NCI-H2029 (cell line): ENCODE measurements at regions not wholly inside any gene's neighbourhood (a gene's known extent, or its start where the extent isn't known, plus 50 kb on each side); places are given as distances from the start of the nearest gene placed in this dataset.

ENCODE experiments used
- DNase-seq: peaks from one replicate; lab custom pipeline; 2025; lab: John Stamatoyannopoulos, UW

GRCh38 chr4:14636563-14636962 is 365.7 kb upstream of the CPEB2 start:
- no peak for DNase-seq

DNA sequence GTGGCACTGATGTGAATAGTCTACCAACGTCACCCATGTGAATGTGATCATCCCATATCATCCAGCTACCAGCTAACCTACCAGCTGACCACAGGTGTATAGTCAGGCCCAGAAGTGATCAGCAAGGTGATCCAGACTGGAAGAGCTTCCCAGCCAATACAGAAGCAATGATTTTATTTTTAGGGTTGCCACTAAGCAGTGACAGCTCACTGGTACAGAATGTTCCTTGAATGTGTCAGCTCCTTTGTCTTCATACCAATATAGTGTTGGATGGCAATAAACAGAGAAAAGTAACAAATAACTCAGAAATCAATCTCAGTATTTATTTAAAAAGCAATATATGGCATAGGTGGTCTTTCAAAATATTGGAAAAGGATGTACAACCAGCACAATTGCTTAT is 361.8 kb upstream of the CPEB2 start:
- DNase-seq, result no peak

DNA sequence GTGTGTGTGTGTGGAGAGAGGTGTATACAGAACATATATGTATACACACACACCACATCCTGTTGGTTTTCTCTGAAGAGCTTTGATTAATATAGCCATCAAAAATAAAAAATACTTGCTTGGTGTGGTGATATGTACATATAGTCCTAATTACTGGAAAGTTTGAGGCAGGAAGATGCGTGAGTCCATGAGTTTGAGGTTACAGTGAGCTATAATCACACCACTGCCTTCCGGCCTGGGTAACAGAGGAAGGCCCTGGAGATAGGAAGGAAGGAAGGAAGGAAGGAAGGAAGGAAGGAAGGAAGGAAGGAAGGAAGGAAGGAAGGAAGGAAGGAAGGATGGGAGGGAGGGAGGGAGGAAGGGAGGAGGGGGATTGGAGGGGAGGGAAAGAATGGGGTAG is 360.4 kb upstream of the CPEB2 start:
- no peak for DNase-seq

- DNase-seq, result no peak
Measured at GRCh38 chr4:14644580-14645282, 357.6 kb upstream of the CPEB2 start.

DNA sequence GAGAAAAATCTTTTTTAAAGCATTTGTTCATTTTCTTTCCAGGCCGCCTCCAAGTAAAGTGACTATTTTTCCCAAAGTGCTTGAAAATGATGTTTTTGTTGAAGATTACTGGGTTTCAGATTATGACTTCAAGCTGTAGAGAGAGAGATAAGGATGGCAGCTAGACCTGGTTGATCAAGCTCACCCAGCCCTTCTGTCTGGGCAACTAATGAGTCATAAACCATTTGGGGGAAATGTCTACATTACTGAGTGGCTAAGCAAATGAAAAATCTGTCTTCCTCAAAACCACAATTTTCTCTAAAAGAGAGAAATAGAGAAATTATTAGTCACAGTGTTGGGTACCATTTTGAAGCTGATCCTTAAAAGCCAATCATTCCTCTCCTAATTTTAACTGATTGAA is 355.4 kb upstream of the CPEB2 start:
- DNase-seq, result no peak

- DNase-seq, result no peak
Measured at GRCh38 chr4:14650127-14650526, 352.2 kb upstream of the CPEB2 start.

- peak; percentile 13 for DNase-seq
Measured at GRCh38 chr4:14652522-14652921, 349.8 kb upstream of the CPEB2 start.

DNA sequence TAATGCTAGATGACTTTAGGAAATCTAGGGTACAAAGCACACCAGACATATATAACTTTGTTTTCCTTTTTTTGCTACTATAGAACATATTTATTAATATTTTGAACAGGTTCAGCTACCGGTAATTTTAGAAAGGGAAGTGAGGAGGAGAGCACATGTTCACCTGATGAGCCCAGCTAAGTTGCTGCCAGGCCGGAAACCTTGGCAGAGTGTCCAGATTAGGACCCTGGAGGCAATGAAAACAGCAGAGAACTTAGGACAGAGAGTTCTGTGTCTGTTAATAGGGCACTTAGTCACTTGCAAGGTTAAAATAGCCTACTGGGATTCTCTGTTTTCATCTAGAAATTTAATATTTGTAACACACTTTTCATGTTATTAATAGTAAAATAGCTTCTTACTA is 348.9 kb upstream of the CPEB2 start:
- DNase-seq, result no peak

- DNase-seq, result no peak
Measured at GRCh38 chr4:14659286-14659685, 343.0 kb upstream of the CPEB2 start.

- peak; percentile 20 for DNase-seq
Measured at GRCh38 chr4:14667624-14668151, 334.6 kb upstream of the CPEB2 start.

GRCh38 chr4:14668296-14668695 is 334.0 kb upstream of the CPEB2 start:
- DNase-seq, result no peak

DNA sequence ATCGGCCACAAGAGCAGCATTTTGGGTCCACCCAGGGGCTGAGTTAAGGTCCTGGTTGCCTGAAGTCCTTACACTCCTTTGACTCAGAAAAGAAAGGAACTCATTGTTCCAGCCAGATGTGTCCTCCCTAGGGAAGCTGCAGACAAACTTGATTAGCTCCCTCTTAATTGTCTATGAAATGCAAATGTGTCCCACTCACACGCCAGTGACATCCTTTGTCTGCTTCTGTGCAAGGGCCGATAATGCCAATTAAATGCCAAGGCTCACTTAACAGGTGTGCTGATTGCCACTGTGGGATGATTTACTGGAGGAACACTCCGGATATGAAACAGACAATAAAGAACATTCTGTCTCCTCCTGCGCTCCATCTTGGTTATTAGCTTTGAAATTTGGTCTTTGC is 332.9 kb upstream of the CPEB2 start:
- DNase-seq, result no peak

GRCh38 chr4:14671146-14671545 is 331.1 kb upstream of the CPEB2 start:
- no peak for DNase-seq

DNA sequence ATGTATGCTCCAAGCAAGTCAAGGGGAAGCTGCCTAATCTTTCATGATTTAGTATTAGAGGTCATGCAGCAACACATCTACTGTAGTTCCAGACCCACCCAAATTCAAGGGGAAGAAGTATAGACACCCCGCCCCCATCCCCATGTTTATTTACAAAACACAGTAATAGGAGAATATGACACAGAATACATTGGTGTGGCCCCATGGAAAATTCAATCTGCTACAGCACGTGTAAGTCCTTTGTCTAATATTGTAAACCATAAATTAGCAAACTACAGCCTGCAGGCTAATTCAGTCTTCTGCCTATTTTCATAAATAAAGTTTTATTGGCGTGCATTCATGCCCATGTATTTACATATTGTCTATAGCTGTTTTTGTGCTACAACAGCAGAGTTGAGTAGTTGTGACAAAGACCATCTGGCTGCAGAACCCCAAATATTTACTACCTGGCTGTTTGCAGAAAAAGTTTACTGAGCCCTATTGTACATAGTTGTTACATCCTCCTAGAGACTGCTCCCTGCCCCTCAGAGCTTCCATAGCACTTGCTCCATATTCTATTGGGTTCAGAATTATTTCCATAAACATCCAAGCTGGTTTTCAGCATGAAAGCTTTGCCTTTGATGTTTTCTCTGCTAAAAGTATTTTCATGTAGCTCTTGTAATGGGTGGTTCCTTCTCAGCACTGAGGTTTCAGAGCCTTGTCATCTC is 326.8 kb upstream of the CPEB2 start:
- DNase-seq, result no peak

DNA sequence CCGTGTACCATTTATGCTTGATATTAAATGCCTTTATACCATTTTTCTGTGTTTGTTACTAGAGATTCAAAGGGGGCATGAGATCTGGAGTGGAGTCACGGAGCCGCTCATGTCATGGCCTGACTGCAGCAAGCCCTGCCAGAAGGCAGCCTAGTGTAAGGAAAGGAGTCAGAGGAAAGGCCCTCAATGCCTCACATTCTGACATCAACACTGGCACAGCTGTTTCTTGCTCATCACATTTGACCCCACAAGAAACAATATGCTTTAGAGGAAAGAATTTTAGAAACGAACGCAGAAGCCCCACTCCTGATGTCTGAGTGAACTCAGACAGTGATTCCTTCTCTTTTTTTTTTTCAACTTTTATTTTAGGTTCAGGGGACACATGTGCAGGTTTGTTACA is 322.4 kb upstream of the CPEB2 start:
- no peak for DNase-seq

- DNase-seq, result no peak
Measured at GRCh38 chr4:14681330-14681729, 321.0 kb upstream of the CPEB2 start.

DNA sequence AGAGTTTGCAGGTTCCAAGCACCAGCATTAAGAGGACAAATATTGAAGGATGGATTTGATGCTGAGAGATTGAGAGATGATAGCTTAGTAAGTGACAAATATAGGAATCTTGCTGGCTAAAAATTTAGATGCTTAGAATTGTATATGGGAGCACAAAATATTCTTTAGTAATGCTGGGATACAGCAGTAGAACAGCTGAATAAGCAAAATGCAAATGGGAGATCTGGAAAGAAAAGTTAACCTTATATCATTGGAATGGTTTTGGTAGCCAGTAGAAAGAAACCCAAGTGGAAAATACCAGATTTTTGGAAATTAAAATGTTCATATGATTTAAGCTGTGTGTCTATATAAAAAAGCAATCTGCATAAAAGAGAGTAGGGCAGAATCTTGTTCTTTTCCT is 308.6 kb upstream of the CPEB2 start:
- DNase-seq, result no peak

- no peak for DNase-seq
Measured at GRCh38 chr4:14695095-14695845, 307.0 kb upstream of the CPEB2 start.

- DNase-seq, result no peak
Measured at GRCh38 chr4:14700083-14700482, 302.2 kb upstream of the CPEB2 start.

GRCh38 chr4:14700544-14700943 is 301.7 kb upstream of the CPEB2 start:
- DNase-seq, result no peak

- DNase-seq, result no peak
Measured at GRCh38 chr4:14701389-14701788, 300.9 kb upstream of the CPEB2 start.

GRCh38 chr4:14701896-14702295 is 300.4 kb upstream of the CPEB2 start:
- no peak for DNase-seq

- no peak for DNase-seq
Measured at GRCh38 chr4:14708574-14708973, 293.7 kb upstream of the CPEB2 start.
